NCI-H748 treated with DMSO at 0.1 percent for 48 hours (cell line): ENCODE measurements at regions not wholly inside any gene's neighbourhood (a gene's known extent, or its start where the extent isn't known, plus 50 kb on each side); places are given as distances from the start of the nearest gene placed in this dataset.

Source experiments
- DNase-seq: peaks from one replicate; lab custom pipeline; 2025; lab: John Stamatoyannopoulos, UW

- DNase-seq, result no peak
Observed at GRCh38 chr7:47690902-47691558, 109.1 kb upstream of the TNS3 start.

GRCh38 chr7:47689558-47689957 lies 107.6 kb upstream of the TNS3 start:
- DNase-seq, result no peak

GRCh38 chr7:47688311-47689100 lies 106.6 kb upstream of the TNS3 start:
- DNase-seq, result no peak

- DNase-seq, result no peak
Observed at GRCh38 chr7:47685712-47686376, 103.9 kb upstream of the TNS3 start.

- no peak for DNase-seq
Observed at GRCh38 chr7:47685151-47685550, 103.2 kb upstream of the TNS3 start.

- DNase-seq, result no peak
Observed at GRCh38 chr7:47684728-47685127, 102.8 kb upstream of the TNS3 start.

- DNase-seq, result no peak
Observed at GRCh38 chr7:47683485-47683898, 101.6 kb upstream of the TNS3 start.

GRCh38 chr7:47682874-47683273 lies 101.0 kb upstream of the TNS3 start:
- DNase-seq, result no peak

- DNase-seq, result no peak
Observed at GRCh38 chr7:47681249-47681810, 99.4 kb upstream of the TNS3 start.

- DNase-seq, result no peak
Observed at GRCh38 chr7:47678641-47679380, 96.9 kb upstream of the TNS3 start.

GRCh38 chr7:47677664-47678063 lies 95.8 kb upstream of the TNS3 start:
- DNase-seq, result no peak

GRCh38 chr7:47677093-47677492 lies 95.2 kb upstream of the TNS3 start:
- no peak for DNase-seq

GRCh38 chr7:47672977-47673381 lies 91.1 kb upstream of the TNS3 start:
- DNase-seq, result no peak

- DNase-seq, result no peak
Observed at GRCh38 chr7:47672271-47672791, 90.4 kb upstream of the TNS3 start.

- no peak for DNase-seq
Observed at GRCh38 chr7:47671358-47671757, 89.4 kb upstream of the TNS3 start.

GRCh38 chr7:47670729-47671128 lies 88.8 kb upstream of the TNS3 start:
- DNase-seq, result no peak

GRCh38 chr7:47669901-47670384 lies 88.0 kb upstream of the TNS3 start:
- DNase-seq, result no peak

- DNase-seq, result no peak
Observed at GRCh38 chr7:47669178-47669891, 87.4 kb upstream of the TNS3 start.

GRCh38 chr7:47666164-47666862 lies 84.4 kb upstream of the TNS3 start:
- no peak for DNase-seq

- no peak for DNase-seq
Observed at GRCh38 chr7:47664650-47665195, 82.8 kb upstream of the TNS3 start.
